Left lung (tissue), 4 donors: ENCODE measurements at regions not wholly inside any gene's neighbourhood (a gene's known extent, or its start where the extent isn't known, plus 50 kb on each side); places are given as distances from the start of the nearest gene placed in this dataset.

Experiments
- ATAC-seq: fragments of 200-7000 bp; cut with Tn5 transposase; one replicate; pipeline ENCODE4 v1.9.1; 2020; ENCODE audit warnings: moderate library complexity
- DNase-seq, 4 donors: peaks; one replicate each; pipeline ENCODE4 v3.0.0-alpha.2; 2013 to 2020
- H3K27ac ChIP-seq, 2 donors: fragments of 200-600 bp; sonication (generic) in 1 of 2; one replicate each; pipeline versions ENCODE4 v1.5.0 to v1.8.0; 2020 to 2021
- H3K27me3 ChIP-seq, 2 donors: fragments of 200-600 bp; sonication (generic) in 1 of 2; one replicate each; pipeline versions ENCODE4 v1.5.0 to v1.8.0; 2020 to 2021
- H3K36me3 ChIP-seq, 2 donors: fragments of 200-600 bp; sonication (generic) in 1 of 2; one replicate each; pipeline versions ENCODE4 v1.5.0 to v1.8.0; 2020 to 2021
- H3K4me1 ChIP-seq, 2 donors: fragments of 200-600 bp; one replicate each; pipeline ENCODE4 v1.8.0; 2021
- H3K4me3 ChIP-seq, 2 donors: fragments of 200-600 bp; sonication (generic) in 1 of 2; one replicate each; pipeline versions ENCODE4 v1.5.0 to v1.8.0; 2020 to 2021; ENCODE audit warnings: mild to moderate bottlenecking in 1 of 2
- H3K9me3 ChIP-seq, 2 donors: fragments of 200-600 bp; sonication (generic) in 1 of 2; one replicate each; pipeline versions ENCODE4 v1.5.0 to v1.8.0; 2020 to 2021
- CTCF ChIP-seq, 2 donors: fragments of 200-600 bp; sonication (generic) in 1 of 2; IDR thresholded peaks; one replicate each; pipeline versions ENCODE4 v1.5.0 to v1.8.0; 2021; ENCODE audit warnings: antibody characterized with exemption in 2 of 2
- intact Hi-C, 2 donors: fragments of 100-400 bp; cut with DNase I; formaldehyde crosslinking; loops; one replicate each; pipeline versions ENCODE4 v1.11.2 to v1.14.2; 2022
- donor health status: DM: no; HTN: yes; CAD: no.
- donor health status: DM: no; HTN: no; CAD: no.

DNA sequence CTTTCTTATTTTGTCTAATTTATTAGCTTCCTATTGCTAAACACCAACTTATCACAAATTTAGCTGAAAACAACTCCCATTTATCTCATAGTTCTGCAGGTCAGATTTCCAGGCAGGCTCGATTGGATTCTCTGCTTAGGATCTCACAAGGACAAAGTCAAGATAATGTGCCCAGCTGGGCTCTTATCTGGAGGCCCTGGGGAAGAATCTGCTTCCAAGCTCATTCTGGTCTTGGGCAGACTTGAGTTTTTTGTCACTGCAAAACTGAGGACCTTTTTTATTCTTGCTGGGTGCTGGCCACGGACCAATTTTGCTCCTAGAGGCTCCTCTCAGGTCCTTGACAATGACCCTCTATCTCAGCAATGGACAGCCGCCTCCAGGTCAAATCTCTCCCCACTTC, 215.5 kb downstream of the TRIB2 start:
- TF ChIP-seq CTCF (IDR thresholded peaks at IDR 0.05): no peak
- DNase-seq (no peak), ATAC-seq (no peak)
- intact Hi-C loops: no loop called here
- Histone ChIP-seq H3K9me3 (no peaks in the 10 kb centered on the region), H3K36me3 (no peaks in the 10 kb centered on the region), H3K27ac (no peak overlapping the region), H3K4me3 (no peak overlapping the region), H3K4me1 (no peaks in the 10 kb centered on the region), H3K27me3 (no peaks in the 10 kb centered on the region)

GRCh38 chr2:12934146-12934756, 217.5 kb downstream of the TRIB2 start:
- intact Hi-C loops: no loop called here
- H3K4me1 ChIP-seq: no peaks in the 10 kb centered on the region
- H3K27me3 ChIP-seq: no peaks in the 10 kb centered on the region
- H3K27ac ChIP-seq: no peak overlapping the region
- no peak for DNase-seq
- ATAC-seq: no peak
- H3K4me3 ChIP-seq: no peak overlapping the region
- no peaks in the 10 kb centered on the region for H3K36me3 ChIP-seq
- no peaks in the 10 kb centered on the region for H3K9me3 ChIP-seq
- TF ChIP-seq CTCF (IDR thresholded peaks at IDR 0.05): no peak

GRCh38 chr2:12935222-12935621, 218.5 kb downstream of the TRIB2 start:
- ATAC-seq (no peak), DNase-seq (no peak)
- H3K27me3 ChIP-seq: no peaks in the 10 kb centered on the region
- H3K36me3 ChIP-seq: no peaks in the 10 kb centered on the region
- no peaks in the 10 kb centered on the region for H3K9me3 ChIP-seq
- intact Hi-C loops: no loop called here
- H3K27ac ChIP-seq: no peak overlapping the region
- H3K4me3 ChIP-seq: no peak overlapping the region
- TF ChIP-seq CTCF (IDR thresholded peaks at IDR 0.05): no peak
- H3K4me1 ChIP-seq: no peaks in the 10 kb centered on the region

- H3K4me1 ChIP-seq: no peaks in the 10 kb centered on the region
- ATAC-seq: no peak
- intact Hi-C loops: no loop called here
Measured at GRCh38 chr2:12935796-12936195, 219.1 kb downstream of the TRIB2 start.

DNA sequence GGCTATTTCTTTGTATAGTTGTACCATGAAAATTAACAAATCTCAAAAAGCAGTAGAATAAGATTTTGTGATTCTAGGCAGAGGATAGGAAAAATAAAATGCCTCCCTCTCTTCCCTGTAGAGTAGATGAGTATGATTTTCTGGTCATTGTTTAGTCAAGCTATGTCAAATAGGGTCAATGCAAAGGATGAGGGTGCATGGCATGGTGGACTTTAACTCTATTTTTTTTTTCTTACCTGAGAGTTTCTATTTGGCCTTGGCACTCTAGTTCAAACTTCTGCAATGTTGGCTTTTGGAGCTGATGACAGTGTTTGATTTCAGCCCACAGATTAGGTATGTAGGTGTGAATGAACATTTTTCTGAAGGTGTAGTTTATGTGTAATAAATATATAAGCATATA, 224.5 kb downstream of the TRIB2 start:
- H3K9me3 ChIP-seq: no peaks in the 10 kb centered on the region
- DNase-seq (no peak), ATAC-seq (no peak)
- no peak overlapping the region for H3K4me3 ChIP-seq
- H3K27me3 ChIP-seq: no peaks in the 10 kb centered on the region
- H3K27ac ChIP-seq: no peak overlapping the region
- no peaks in the 10 kb centered on the region for H3K4me1 ChIP-seq
- intact Hi-C loops: no loop called here
- no peak for TF ChIP-seq CTCF (IDR thresholded peaks at IDR 0.05)
- H3K36me3 ChIP-seq: no peaks in the 10 kb centered on the region

More at GRCh38 chr2:12935796-12936195, 219.1 kb downstream of the TRIB2 start:
- Histone ChIP-seq H3K36me3 (no peaks in the 10 kb centered on the region), H3K27ac (no peak overlapping the region), H3K4me3 (no peak overlapping the region), H3K9me3 (no peaks in the 10 kb centered on the region), H3K27me3 (no peaks in the 10 kb centered on the region)
- no peak for TF ChIP-seq CTCF (IDR thresholded peaks at IDR 0.05)
- DNase-seq: no peak
